ENCODE measurements at regions not wholly inside any gene's neighbourhood (a gene's known extent, or its start where the extent isn't known, plus 50 kb on each side); places are given as distances from the start of the nearest gene placed in this dataset.

DNA sequence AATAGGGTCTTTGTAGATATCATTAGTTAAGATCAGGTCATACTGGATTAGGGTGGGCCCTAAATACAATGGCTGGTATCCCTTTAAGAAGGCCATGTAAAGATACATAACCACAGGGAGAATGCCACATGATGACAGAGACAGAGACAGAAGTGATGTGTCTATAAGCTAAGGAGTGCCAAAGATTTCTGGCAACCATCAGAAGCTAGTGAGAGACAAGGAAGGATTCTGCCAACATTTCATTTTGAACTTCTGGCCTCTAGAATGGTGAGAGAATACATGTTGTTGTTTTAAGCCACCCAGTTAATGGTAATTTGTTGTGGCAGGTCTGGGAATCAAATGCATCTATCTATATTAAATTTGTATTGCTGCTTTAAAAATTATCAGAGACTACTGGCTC lies 185.5 kb upstream of the CYRIA start:
- peaks cover 2% of the 10 kb centered on the region for H3K27me3 Mint-ChIP-seq (ENCODE audit: insufficient read depth, low read depth)
- Histone ChIP-seq H4K20me1 (ENCODE audit: low read depth) (no peaks in the 10 kb centered on the region), H3K4me1 (no peaks in the 10 kb centered on the region), H3K4me2 (no peak overlapping the region), H3K27me3 (no peaks in the 10 kb centered on the region), H3K27ac (no peak overlapping the region), H3K79me2 (ENCODE audit: low read depth) (no peaks in the 10 kb centered on the region), H3K9ac (no peak overlapping the region), H3K9me3 (ENCODE audit: low read depth) (no peaks in the 10 kb centered on the region), H3K36me3 (no peaks in the 10 kb centered on the region), H2AFZ (replicated peaks) (no peak overlapping the region), H3F3A (ENCODE audit: low read depth) (no peaks in the 10 kb centered on the region), H3K4me3 (no peak overlapping the region)
- DNase-seq (ENCODE audit: low spot score): no peak
- H3K9me3 Mint-ChIP-seq: no peaks in the 10 kb centered on the region
- H3K36me3 Mint-ChIP-seq: no peaks in the 10 kb centered on the region
- no peaks in the 10 kb centered on the region for H3K4me1 Mint-ChIP-seq
- no peak overlapping the region for H3K27ac Mint-ChIP-seq
- no peak overlapping the region for H3K4me3 Mint-ChIP-seq
- TF ChIP-seq EZH2phosphoT487 (IDR thresholded peaks at IDR 0.05) (no peak), EZH2 (IDR thresholded peaks at IDR 0.05) (no peak), CTCF (IDR thresholded peaks at IDR 0.05) (no peak)

GRCh38 chr2:16840496-16841172 lies 175.0 kb upstream of the CYRIA start:
- Mint-ChIP-seq H3K4me3 (no peak overlapping the region), H3K4me1 (no peaks in the 10 kb centered on the region), H3K27ac (no peak overlapping the region), H3K27me3 (ENCODE audit: insufficient read depth, low read depth) (no peaks in the 10 kb centered on the region), H3K36me3 (no peaks in the 10 kb centered on the region), H3K9me3 (no peaks in the 10 kb centered on the region)
- H3K9me3 ChIP-seq (ENCODE audit: low read depth): no peaks in the 10 kb centered on the region
- DNase-seq (ENCODE audit: low spot score): no peak
- no peaks in the 10 kb centered on the region for H3K27me3 ChIP-seq
- H4K20me1 ChIP-seq (ENCODE audit: low read depth): no peaks in the 10 kb centered on the region
- no peaks in the 10 kb centered on the region for H3K79me2 ChIP-seq (ENCODE audit: low read depth)
- H2AFZ ChIP-seq (replicated peaks): peak overlapping the region; percentile 9
- peak overlapping the region; percentile 10 for H3K4me2 ChIP-seq
- no peak for TF ChIP-seq EZH2 (IDR thresholded peaks at IDR 0.05)
- no peak for TF ChIP-seq EZH2phosphoT487 (IDR thresholded peaks at IDR 0.05)
- no peak for TF ChIP-seq CTCF (IDR thresholded peaks at IDR 0.05)
- no peaks in the 10 kb centered on the region for H3K36me3 ChIP-seq
- H3K27ac ChIP-seq: no peak overlapping the region
- no peak overlapping the region for H3K4me3 ChIP-seq
- no peak overlapping the region for H3K9ac ChIP-seq
- H3K4me1 ChIP-seq: peaks cover 9% of the 10 kb centered on the region
- peaks cover 3% of the 10 kb centered on the region for H3F3A ChIP-seq (ENCODE audit: low read depth)

- Histone ChIP-seq H3K9ac (no peak overlapping the region), H3K4me1 (no peaks in the 10 kb centered on the region), H3K27ac (no peak overlapping the region), H3K9me3 (ENCODE audit: low read depth) (no peaks in the 10 kb centered on the region), H4K20me1 (ENCODE audit: low read depth) (no peaks in the 10 kb centered on the region), H3K4me3 (no peak overlapping the region), H3K27me3 (no peaks in the 10 kb centered on the region), H3K4me2 (no peak overlapping the region), H2AFZ (replicated peaks) (no peak overlapping the region), H3K36me3 (no peaks in the 10 kb centered on the region), H3K79me2 (ENCODE audit: low read depth) (no peaks in the 10 kb centered on the region), H3F3A (ENCODE audit: low read depth) (no peaks in the 10 kb centered on the region)
- TF ChIP-seq CTCF (IDR thresholded peaks at IDR 0.05) (no peak), EZH2 (IDR thresholded peaks at IDR 0.05) (no peak), EZH2phosphoT487 (IDR thresholded peaks at IDR 0.05) (no peak)
- no peaks in the 10 kb centered on the region for H3K9me3 Mint-ChIP-seq
- no peak for DNase-seq (ENCODE audit: low spot score)
- no peaks in the 10 kb centered on the region for H3K27me3 Mint-ChIP-seq (ENCODE audit: insufficient read depth, low read depth)
- H3K27ac Mint-ChIP-seq: no peak overlapping the region
- H3K4me1 Mint-ChIP-seq: no peaks in the 10 kb centered on the region
- no peaks in the 10 kb centered on the region for H3K36me3 Mint-ChIP-seq
- no peak overlapping the region for H3K4me3 Mint-ChIP-seq
Measured at GRCh38 chr2:16832910-16833309, 167.3 kb upstream of the CYRIA start.

Data from neural progenitor cell (in vitro differentiated cells).